CD4-positive, alpha-beta memory T cell (primary cell): ENCODE measurements at regions not wholly inside any gene's neighbourhood (a gene's known extent, or its start where the extent isn't known, plus 50 kb on each side); places are given as distances from the start of the nearest gene placed in this dataset.

Experiments used
- CTCF ChIA-PET: fragments of 350-600 bp; sonication (Branson Sonifier 250); formaldehyde crosslinking; loops from one replicate; lab custom pipeline; 2021; ENCODE audit warnings: inconsistent platforms; ENCODE audit not compliant: partially characterized antibody; lab: Charles Lee
- POLR2A ChIA-PET: fragments of 350-600 bp; sonication (Branson Sonifier 250); formaldehyde crosslinking; loops from one replicate; lab custom pipeline; 2021; ENCODE audit not compliant: partially characterized antibody; lab: Charles Lee
- DNase-seq, 5 donors: peaks; one replicate each; pipeline versions ENCODE4 v3.0.0 to v3.0.0-alpha.2; 2020 to 2022; ENCODE audit warnings: mixed read lengths in 1 of 5
- H3K27ac ChIP-seq: one replicate; pipeline ENCODE4 v1.7.0; 2013; ENCODE audit warnings: low read depth, low read length
- H3K27me3 ChIP-seq: 2 replicates; pipeline ENCODE4 v1.7.0; 2013; ENCODE audit warnings: mild to moderate bottlenecking, low read length, moderate library complexity; ENCODE audit not compliant: insufficient read depth
- H3K36me3 ChIP-seq: 2 replicates; pipeline ENCODE4 v1.7.0; 2013; ENCODE audit warnings: mild to moderate bottlenecking, low read length, moderate library complexity; ENCODE audit not compliant: insufficient read depth
- H3K4me1 ChIP-seq: 2 replicates; pipeline ENCODE4 v1.7.0; 2013; ENCODE audit warnings: mild to moderate bottlenecking, low read length, moderate library complexity; ENCODE audit not compliant: insufficient read depth
- H3K4me3 ChIP-seq, 2 donors: one replicate each; pipeline ENCODE4 v1.7.0; 2013; ENCODE audit warnings: low read length in 2 of 2, mild to moderate bottlenecking in 1 of 2
- H3K9me3 ChIP-seq, 2 donors: one replicate each; pipeline ENCODE4 v1.7.0; 2013; ENCODE audit warnings: low read length in 2 of 2, control low read depth in 1 of 2; ENCODE audit not compliant: control insufficient read depth in 1 of 2
- H3K27ac Mint-ChIP-seq, 7 donors: one replicate each; pipeline ENCODE4 v1.8.0; 2020 to 2021; ENCODE audit warnings: mixed read lengths in 7 of 7, mild to moderate bottlenecking in 6 of 7, inconsistent platforms in 3 of 7, moderate library complexity in 3 of 7
- H3K27me3 Mint-ChIP-seq, 2 donors: one replicate each; pipeline ENCODE4 v1.8.0; 2020 to 2021; ENCODE audit warnings: mixed read lengths in 2 of 2
- H3K36me3 Mint-ChIP-seq, 2 donors: one replicate each; pipeline ENCODE4 v1.8.0; 2020 to 2021; ENCODE audit warnings: mixed read lengths in 2 of 2, inconsistent platforms in 1 of 2, mild to moderate bottlenecking in 1 of 2
- H3K4me1 Mint-ChIP-seq, 4 donors: one replicate each; pipeline ENCODE4 v1.8.0; 2020 to 2021; ENCODE audit warnings: mixed read lengths in 4 of 4, mild to moderate bottlenecking in 1 of 4
- H3K4me3 Mint-ChIP-seq, 8 donors: one replicate each; pipeline ENCODE4 v1.8.0; 2020 to 2021; ENCODE audit warnings: mixed read lengths in 8 of 8, mild to moderate bottlenecking in 7 of 8, moderate library complexity in 6 of 8, inconsistent platforms in 3 of 8
- H3K9me3 Mint-ChIP-seq, 8 donors: one replicate each; pipeline ENCODE4 v1.8.0; 2020 to 2021; ENCODE audit warnings: mixed read lengths in 8 of 8, mild to moderate bottlenecking in 5 of 8, inconsistent platforms in 3 of 8, moderate library complexity in 1 of 8
- intact Hi-C: fragments of 100-400 bp; cut with micrococcal nuclease; formaldehyde crosslinking; loops from one replicate; pipeline ENCODE4 v1.15.1; 2023

- POLR2A ChIA-PET: no interaction called here
- Histone ChIP-seq H3K9me3 (no peaks in the 10 kb centered on the region), H3K27ac (no peak overlapping the region), H3K4me1 (no peaks in the 10 kb centered on the region), H3K36me3 (no peaks in the 10 kb centered on the region), H3K4me3 (no peak overlapping the region), H3K27me3 (no peaks in the 10 kb centered on the region)
- H3K4me3 Mint-ChIP-seq: no peak overlapping the region
- intact Hi-C loops: no loop called here
- no peak for DNase-seq
- peaks cover 0 to 5% of the 10 kb centered on the region in 2 donors for H3K27me3 Mint-ChIP-seq
- H3K36me3 Mint-ChIP-seq: no peaks in the 10 kb centered on the region
- no peak overlapping the region for H3K27ac Mint-ChIP-seq
- CTCF ChIA-PET: no interaction called here
- no peaks in the 10 kb centered on the region for H3K4me1 Mint-ChIP-seq
- H3K9me3 Mint-ChIP-seq: peaks cover 0 to 5% (median 2%) of the 10 kb centered on the region in 8 donors
These were observed 401.6 kb upstream of the TNP1 start for GRCh38 chr2:217261452-217261851.

GRCh38 chr2:217260441-217261115 lies 400.7 kb upstream of the TNP1 start:
- CTCF ChIA-PET: no interaction called here
- Mint-ChIP-seq H3K4me1 (no peaks in the 10 kb centered on the region), H3K4me3 (no peak overlapping the region), H3K9me3 (peaks cover 0 to 3% (median 0%) of the 10 kb centered on the region in 8 donors), H3K36me3 (no peaks in the 10 kb centered on the region), H3K27me3 (peaks cover 0 to 3% of the 10 kb centered on the region in 2 donors), H3K27ac (no peak overlapping the region)
- H3K36me3 ChIP-seq: no peaks in the 10 kb centered on the region
- DNase-seq: no peak
- H3K9me3 ChIP-seq: no peaks in the 10 kb centered on the region
- H3K27me3 ChIP-seq: no peaks in the 10 kb centered on the region
- no peaks in the 10 kb centered on the region for H3K4me1 ChIP-seq
- POLR2A ChIA-PET: no interaction called here
- H3K27ac ChIP-seq: no peak overlapping the region
- intact Hi-C loops: no loop called here
- no peak overlapping the region for H3K4me3 ChIP-seq

- intact Hi-C loops: no loop called here
- CTCF ChIA-PET: no interaction called here
These were observed 398.3 kb upstream of the TNP1 start for GRCh38 chr2:217258170-217258569.

DNA sequence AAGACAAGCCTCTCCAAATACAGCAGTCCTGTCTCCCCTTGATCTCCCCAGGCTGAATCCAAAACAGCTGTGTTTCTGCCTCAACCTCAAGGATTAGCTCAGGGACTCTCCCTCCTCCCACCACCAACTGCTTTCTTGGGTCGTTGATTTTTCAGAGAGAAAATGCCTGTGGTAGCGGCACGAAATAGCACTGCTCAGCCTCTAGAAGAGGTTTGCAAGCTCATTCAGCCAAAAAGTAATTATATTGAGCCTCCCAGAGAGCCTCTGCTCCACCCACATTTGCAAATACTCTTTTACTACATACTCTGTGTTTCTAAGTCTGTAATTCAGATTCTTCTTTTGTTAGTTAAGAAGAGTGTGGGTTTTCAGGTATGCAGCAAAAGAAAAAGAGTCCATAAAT lies 396.4 kb upstream of the TNP1 start:
- Histone ChIP-seq H3K36me3 (no peaks in the 10 kb centered on the region), H3K27me3 (no peaks in the 10 kb centered on the region), H3K4me1 (no peaks in the 10 kb centered on the region), H3K4me3 (no peak overlapping the region), H3K9me3 (no peaks in the 10 kb centered on the region), H3K27ac (no peak overlapping the region)
- ChIA-PET CTCF (no interaction called here), POLR2A (no interaction called here)
- H3K4me1 Mint-ChIP-seq: no peaks in the 10 kb centered on the region
- no peaks in the 10 kb centered on the region for H3K36me3 Mint-ChIP-seq
- no peak overlapping the region for H3K4me3 Mint-ChIP-seq
- H3K27ac Mint-ChIP-seq: no peak overlapping the region
- DNase-seq: no peak
- H3K27me3 Mint-ChIP-seq: peaks cover 0 to 6% of the 10 kb centered on the region in 2 donors
- H3K9me3 Mint-ChIP-seq: peaks cover 0 to 3% (median 0%) of the 10 kb centered on the region in 8 donors
- intact Hi-C loops: no loop called here

More at GRCh38 chr2:217258170-217258569, 398.3 kb upstream of the TNP1 start:
- no peak overlapping the region for H3K27ac Mint-ChIP-seq
- POLR2A ChIA-PET: no interaction called here
- no peak for DNase-seq
- no peak overlapping the region for H3K4me3 Mint-ChIP-seq
- H3K9me3 ChIP-seq: no peaks in the 10 kb centered on the region
- peaks cover 0 to 3% of the 10 kb centered on the region in 2 donors for H3K27me3 Mint-ChIP-seq
- H3K27me3 ChIP-seq: no peaks in the 10 kb centered on the region
- peaks cover 0 to 3% (median 0%) of the 10 kb centered on the region in 8 donors for H3K9me3 Mint-ChIP-seq
- no peak overlapping the region for H3K27ac ChIP-seq
- H3K36me3 ChIP-seq: no peaks in the 10 kb centered on the region
- H3K4me1 ChIP-seq: no peaks in the 10 kb centered on the region
- H3K4me1 Mint-ChIP-seq: no peaks in the 10 kb centered on the region
- no peaks in the 10 kb centered on the region for H3K36me3 Mint-ChIP-seq
- no peak overlapping the region for H3K4me3 ChIP-seq

GRCh38 chr2:217254111-217254510 lies 394.2 kb upstream of the TNP1 start:
- Mint-ChIP-seq H3K36me3 (no peaks in the 10 kb centered on the region), H3K27me3 (peaks cover 0 to 5% of the 10 kb centered on the region in 2 donors), H3K4me3 (no peak overlapping the region), H3K9me3 (peaks cover 0 to 3% (median 0%) of the 10 kb centered on the region in 8 donors), H3K27ac (no peak overlapping the region), H3K4me1 (no peaks in the 10 kb centered on the region)
- H3K4me1 ChIP-seq: no peaks in the 10 kb centered on the region
- no peak overlapping the region for H3K27ac ChIP-seq
- H3K4me3 ChIP-seq: no peak overlapping the region
- ChIA-PET CTCF (no interaction called here), POLR2A (no interaction called here)
- H3K36me3 ChIP-seq: no peaks in the 10 kb centered on the region
- intact Hi-C loops: no loop called here
- no peaks in the 10 kb centered on the region for H3K9me3 ChIP-seq
- no peaks in the 10 kb centered on the region for H3K27me3 ChIP-seq
- no peak for DNase-seq

GRCh38 chr2:217252181-217252580 lies 392.3 kb upstream of the TNP1 start:
- H3K4me1 Mint-ChIP-seq: no peaks in the 10 kb centered on the region
- POLR2A ChIA-PET: no interaction called here
- no peaks in the 10 kb centered on the region for H3K9me3 ChIP-seq
- H3K27ac Mint-ChIP-seq: no peak overlapping the region
- H3K27me3 ChIP-seq: no peaks in the 10 kb centered on the region
- H3K27ac ChIP-seq: no peak overlapping the region
- no peaks in the 10 kb centered on the region for H3K9me3 Mint-ChIP-seq
- no peaks in the 10 kb centered on the region for H3K4me1 ChIP-seq
- no peak for DNase-seq
- H3K27me3 Mint-ChIP-seq: peaks cover 0 to 7% of the 10 kb centered on the region in 2 donors
- no peaks in the 10 kb centered on the region for H3K36me3 ChIP-seq
- no peak overlapping the region for H3K4me3 Mint-ChIP-seq
- H3K36me3 Mint-ChIP-seq: no peaks in the 10 kb centered on the region
- intact Hi-C loops: no loop called here
- H3K4me3 ChIP-seq: no peak overlapping the region
- CTCF ChIA-PET: no interaction called here

GRCh38 chr2:217250013-217250524 lies 390.2 kb upstream of the TNP1 start:
- H3K4me1 Mint-ChIP-seq: peaks cover 0 to 3% (median 0%) of the 10 kb centered on the region in 4 donors
- Histone ChIP-seq H3K27ac (no peak overlapping the region), H3K36me3 (no peaks in the 10 kb centered on the region), H3K9me3 (no peaks in the 10 kb centered on the region), H3K27me3 (no peaks in the 10 kb centered on the region), H3K4me3 (no peak overlapping the region), H3K4me1 (no peaks in the 10 kb centered on the region)
- no peak overlapping the region for H3K27ac Mint-ChIP-seq
- no peaks in the 10 kb centered on the region for H3K36me3 Mint-ChIP-seq
- POLR2A ChIA-PET: no interaction called here
- no peak overlapping the region for H3K4me3 Mint-ChIP-seq
- CTCF ChIA-PET: no interaction called here
- intact Hi-C loops: no loop called here
- DNase-seq: no peak
- peaks cover 4 to 8% of the 10 kb centered on the region in 2 donors for H3K27me3 Mint-ChIP-seq
- H3K9me3 Mint-ChIP-seq: no peaks in the 10 kb centered on the region
